H1 (cell line): ENCODE measurements at regions not wholly inside any gene's neighbourhood (a gene's known extent, or its start where the extent isn't known, plus 50 kb on each side); places are given as distances from the start of the nearest gene placed in this dataset.

Experiments used
- CTCF ChIA-PET: fragments of 300-600 bp; sonication (Branson Sonifier 250); formaldehyde crosslinking; loops from one replicate; lab custom pipeline; 2021; ENCODE audit not compliant: partially characterized antibody; lab: Charles Lee
- POLR2A ChIA-PET: fragments of 300-600 bp; sonication (Branson Sonifier 250); formaldehyde crosslinking; loops from one replicate; lab custom pipeline; 2021; ENCODE audit warnings: inconsistent platforms; ENCODE audit not compliant: partially characterized antibody; lab: Charles Lee
- DNase-seq, 2 experiments: peaks; one replicate each; pipeline versions ENCODE4 v3.0.0 to v3.0.0-alpha.2; 2010 to 2022; ENCODE audit warnings: low spot score in 2 of 2, low read depth in 1 of 2, mixed read lengths in 1 of 2
- FAIRE-seq: peaks from 2 replicates; lab custom pipeline; 2011; peaks lifted over from hg19 to GRCh38; lab: Jason Lieb, UNC
- H2AFZ ChIP-seq: 2 replicates; pipeline ENCODE4 v1.8.1; 2012; ENCODE audit warnings: low read length, inconsistent platforms
- H2AK5ac ChIP-seq: 2 replicates; pipeline ENCODE4 v1.6.1; 2013; ENCODE audit warnings: low read depth, low read length
- H2BK120ac ChIP-seq: replicated peaks from 2 replicates; pipeline ENCODE3; 2013; ENCODE audit warnings: low read depth, low read length, inconsistent platforms
- H2BK12ac ChIP-seq: 2 replicates; pipeline ENCODE4 v1.6.1; 2013; ENCODE audit warnings: low read depth, low read length
- H2BK15ac ChIP-seq: 2 replicates; pipeline ENCODE4 v1.6.1; 2013; ENCODE audit warnings: low read length
- H2BK20ac ChIP-seq: 2 replicates; pipeline ENCODE4 v1.6.1; 2013; ENCODE audit warnings: low read length
- H2BK5ac ChIP-seq: 2 replicates; pipeline ENCODE4 v1.6.1; 2013; ENCODE audit warnings: low read depth, low read length
- H3K14ac ChIP-seq: 2 replicates; pipeline ENCODE4 v1.6.1; 2013; ENCODE audit warnings: inconsistent platforms; ENCODE audit not compliant: insufficient read length
- H3K18ac ChIP-seq: 2 replicates; pipeline ENCODE4 v1.6.1; 2013; ENCODE audit warnings: low read length; ENCODE audit errors: extremely low read depth
- H3K23ac ChIP-seq: 2 replicates; pipeline ENCODE4 v1.6.1; 2013; ENCODE audit warnings: inconsistent platforms; ENCODE audit not compliant: insufficient read length
- H3K23me2 ChIP-seq: 2 replicates; pipeline ENCODE4 v1.6.1; 2013; ENCODE audit warnings: low read depth, low read length
- H3K27ac ChIP-seq: 2 replicates; pipeline ENCODE4 v1.6.1; 2011; ENCODE audit warnings: low read depth, low read length, inconsistent platforms
- H3K27me3 ChIP-seq, 4 experiments: replicated peaks in 1 of 4; 1 replicate in 1 of 4; 2 replicates in 3 of 4; pipeline versions ENCODE4 v1.6.1 to v1.8.1; 2011 to 2013; ENCODE audit warnings: low read length in 3 of 4, mild to moderate bottlenecking in 3 of 4, inconsistent platforms in 2 of 4, mixed read lengths in 2 of 4, moderate library complexity in 1 of 4; ENCODE audit not compliant: control insufficient read depth in 3 of 4, insufficient read depth in 3 of 4; ENCODE audit errors: extremely low read depth in 1 of 4
- H3K36me3 ChIP-seq, 4 experiments: 2 replicates each; pipeline versions ENCODE4 v1.6.1 to v1.8.1; 2011 to 2013; ENCODE audit warnings: mild to moderate bottlenecking in 4 of 4, low read length in 3 of 4, moderate library complexity in 2 of 4, control low read depth in 1 of 4, inconsistent platforms in 1 of 4; ENCODE audit not compliant: insufficient read depth in 4 of 4, control insufficient read depth in 2 of 4
- H3K4ac ChIP-seq: replicated peaks from 2 replicates; pipeline ENCODE3; 2013; ENCODE audit warnings: low read length, low read depth, mixed read lengths, inconsistent platforms; ENCODE audit not compliant: insufficient read length
- H3K4me1 ChIP-seq, 4 experiments: replicated peaks in 1 of 4; 1 replicate in 1 of 4; 2 replicates in 3 of 4; pipeline versions ENCODE4 v1.6.1 to v1.8.1; 2011 to 2013; ENCODE audit warnings: low read length in 3 of 4, inconsistent platforms in 2 of 4, mixed read lengths in 1 of 4; ENCODE audit not compliant: insufficient read depth in 4 of 4, control insufficient read depth in 3 of 4
- H3K4me2 ChIP-seq, 2 experiments: 2 replicates each; pipeline versions ENCODE4 v1.6.1 to v1.8.1; 2011 to 2013; ENCODE audit warnings: low read depth in 2 of 2, low read length in 2 of 2, control low read depth in 1 of 2, inconsistent platforms in 1 of 2, mild to moderate bottlenecking in 1 of 2; ENCODE audit not compliant: insufficient read depth in 1 of 2
- H3K4me3 ChIP-seq, 4 experiments: fragments of 200-600, 300-600 bp in 1 of 4; sonication (generic), shearing (Covaris generic), sonication (Bioruptor Twin) in 1 of 4; 2 replicates each; pipeline versions ENCODE4 v1.5.1 to v1.8.1; 2011 to 2016; ENCODE audit warnings: low read length in 4 of 4, low read depth in 3 of 4, control low read depth in 2 of 4, inconsistent platforms in 2 of 4, mild to moderate bottlenecking in 2 of 4, mixed read lengths in 1 of 4, moderate library complexity in 1 of 4; ENCODE audit not compliant: insufficient read depth in 2 of 4; ENCODE audit errors: extremely low read depth in 1 of 4
- H3K56ac ChIP-seq: replicated peaks from 2 replicates; pipeline ENCODE3; 2013; ENCODE audit warnings: low read depth, mild to moderate bottlenecking, mixed read lengths, low read length, inconsistent platforms; ENCODE audit not compliant: insufficient read length
- H3K79me1 ChIP-seq: 2 replicates; pipeline ENCODE4 v1.6.1; 2013; ENCODE audit warnings: low read depth, low read length, control low read depth
- H3K79me2 ChIP-seq, 2 experiments: 2 replicates each; pipeline versions ENCODE4 v1.6.1 to v1.8.1; 2012 to 2013; ENCODE audit warnings: low read length in 2 of 2, mild to moderate bottlenecking in 2 of 2, inconsistent platforms in 1 of 2; ENCODE audit not compliant: insufficient read depth in 2 of 2, control insufficient read depth in 1 of 2
- H3K9ac ChIP-seq, 4 experiments: replicated peaks in 1 of 4; 1 replicate in 1 of 4; 2 replicates in 3 of 4; pipeline versions ENCODE4 v1.6.1 to v1.8.1; 2011 to 2013; ENCODE audit warnings: low read depth in 3 of 4, low read length in 3 of 4, control low read depth in 2 of 4, mild to moderate bottlenecking in 2 of 4, moderate library complexity in 2 of 4, inconsistent platforms in 1 of 4; ENCODE audit errors: extremely low read depth in 1 of 4
- H3K9me3 ChIP-seq, 2 experiments: 2 replicates each; pipeline versions ENCODE4 v1.6.1 to v1.8.1; 2012 to 2013; ENCODE audit warnings: mild to moderate bottlenecking in 2 of 2, moderate library complexity in 2 of 2, control low read depth in 1 of 2, inconsistent platforms in 1 of 2, low read depth in 1 of 2, low read length in 1 of 2, mixed read lengths in 1 of 2; ENCODE audit not compliant: insufficient read depth in 2 of 2
- H4K20me1 ChIP-seq, 2 experiments: replicated peaks in 1 of 2; 2 replicates each; pipeline versions ENCODE3 to v1.8.1; 2011 to 2013; ENCODE audit warnings: inconsistent platforms in 2 of 2, low read length in 2 of 2, mild to moderate bottlenecking in 1 of 2; ENCODE audit not compliant: insufficient read depth in 2 of 2, control insufficient read depth in 1 of 2
- H4K5ac ChIP-seq: 2 replicates; pipeline ENCODE4 v1.6.1; 2013; ENCODE audit warnings: low read length, low read depth, mixed read lengths, inconsistent platforms; ENCODE audit not compliant: insufficient read length
- H4K8ac ChIP-seq: 2 replicates; pipeline ENCODE4 v1.8.0; 2013; ENCODE audit warnings: mild to moderate bottlenecking, moderate library complexity, low read length, inconsistent platforms; ENCODE audit not compliant: insufficient read depth; ENCODE audit errors: extremely low read depth
- H4K91ac ChIP-seq: replicated peaks from 2 replicates; pipeline ENCODE3; 2013; ENCODE audit warnings: low read length, mixed read lengths, inconsistent platforms; ENCODE audit not compliant: insufficient read length
- CHD1 ChIP-seq: IDR thresholded peaks from 2 replicates; pipeline ENCODE4 v1.6.1; 2012; ENCODE audit warnings: low read depth, low read length, improper control_type of control experiment
- CTBP2 ChIP-seq: IDR thresholded peaks from 2 replicates; pipeline ENCODE4 v1.7.0; 2011; ENCODE audit warnings: borderline replicate concordance, mild to moderate bottlenecking, moderate library complexity, mixed read lengths, low read length; ENCODE audit not compliant: insufficient read depth, insufficient read length
- GTF2F1 ChIP-seq: IDR thresholded peaks from 2 replicates; pipeline ENCODE4 v1.6.1; 2012; ENCODE audit warnings: low read depth, low read length, improper control_type of control experiment, borderline replicate concordance
- MAFK ChIP-seq: IDR thresholded peaks from 2 replicates; pipeline ENCODE4 v1.6.1; 2012; ENCODE audit warnings: low read depth, mild to moderate bottlenecking, improper control_type of control experiment, low read length
- POLR2A ChIP-seq, 2 experiments: IDR thresholded peaks; 1 replicate in 1 of 2; 2 replicates in 1 of 2; pipeline ENCODE4 v1.6.1; 2011; ENCODE audit warnings: low read depth in 2 of 2, low read length in 2 of 2, mild to moderate bottlenecking in 2 of 2; ENCODE audit errors: control extremely low read depth in 1 of 2
- RBBP5 ChIP-seq: IDR thresholded peaks from 2 replicates; pipeline ENCODE4 v1.7.1; 2012; ENCODE audit warnings: low read depth, mild to moderate bottlenecking, inconsistent platforms, low read length, moderate library complexity, borderline replicate concordance
- SIRT6 ChIP-seq: IDR thresholded peaks from one replicate; pipeline ENCODE4 v1.7.1; 2012; ENCODE audit warnings: low read length, inconsistent platforms
- SP1 ChIP-seq: IDR thresholded peaks from 2 replicates; pipeline ENCODE4 v1.6.1; 2011; ENCODE audit warnings: low read depth, low read length
- WGBS, 2 experiments: shearing (Covaris generic) in 1 of 2; methylation state at CpG; one replicate each; pipeline versions ENCODE4 v1.1.6 to v1.1.7; 2013 to 2015; ENCODE audit warnings: low lambda C conversion rate in 2 of 2, mixed read lengths in 2 of 2, inconsistent platforms in 1 of 2, low coverage in 1 of 2, missing lambda C conversion rate in 1 of 2; ENCODE audit not compliant: insufficient replicate concordance in 2 of 2, insufficient coverage in 1 of 2, insufficient read length in 1 of 2; ENCODE audit errors: extremely low coverage in 1 of 2, missing lambda C conversion rate in 1 of 2; 5-methylcytosine and 5-hydroxymethylcytosine counted together

DNA sequence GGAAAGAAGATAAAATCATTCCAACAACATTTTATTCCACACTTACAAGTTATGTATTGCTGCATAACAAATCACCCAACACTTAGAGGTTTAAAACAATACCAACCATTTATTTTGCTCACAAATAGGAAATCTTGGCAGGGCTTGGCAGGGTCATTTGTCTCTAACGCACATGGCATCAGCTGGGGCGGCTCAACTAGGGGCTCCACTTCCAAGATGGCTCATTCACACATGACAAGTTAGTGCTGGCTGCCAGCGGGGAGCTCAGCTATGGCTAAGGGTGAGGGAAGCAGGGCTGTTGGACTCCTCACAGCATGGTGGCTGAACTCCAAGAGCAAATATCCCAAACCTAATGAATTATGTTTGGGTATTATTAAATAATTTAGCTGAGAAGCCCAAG lies 377.0 kb downstream of the ZNF674 start:
- H3K14ac ChIP-seq, result no peak overlapping the region
- H3K56ac ChIP-seq, result no peak overlapping the region
- no peaks in the 10 kb centered on the region for H4K20me1 ChIP-seq
- ChIA-PET CTCF (no interaction called here), POLR2A (interaction anchor here (0.6 kb wide), 1 partner anchor 332 kb away, joined by 3 read pairs; no protein-coding TSS in a partner anchor)
- no peak overlapping the region for H2BK15ac ChIP-seq
- H3K4ac ChIP-seq, result no peak overlapping the region
- no peak overlapping the region for H3K18ac ChIP-seq
- H3K4me2 ChIP-seq, result no peak overlapping the region
- no peak overlapping the region for H2AK5ac ChIP-seq
- no peak overlapping the region for H4K91ac ChIP-seq
- H3K4me3 ChIP-seq, result no peak overlapping the region
- no peak overlapping the region for H2BK20ac ChIP-seq
- H3K9me3 ChIP-seq, result no peaks in the 10 kb centered on the region
- H3K36me3 ChIP-seq, result no peaks in the 10 kb centered on the region
- H3K27me3 ChIP-seq, result no peaks in the 10 kb centered on the region
- no peak overlapping the region for H4K5ac ChIP-seq
- H2BK5ac ChIP-seq, result no peak overlapping the region
- no peak overlapping the region for H3K9ac ChIP-seq
- no peaks in the 10 kb centered on the region for H3K79me1 ChIP-seq
- WGBS, 2 experiments, result 94% methylated on average over 2 of the region's 3 CpGs; no CpG with 5 or more reads in 1 of the 2 experiments
- no peaks in the 10 kb centered on the region for H3K79me2 ChIP-seq
- no peak overlapping the region for H2BK12ac ChIP-seq
- H3K27ac ChIP-seq, result no peak overlapping the region
- FAIRE-seq (no peak), DNase-seq (no peak)
- H4K8ac ChIP-seq, result no peak overlapping the region
- H3K23me2 ChIP-seq, result no peaks in the 10 kb centered on the region
- no peak overlapping the region for H2BK120ac ChIP-seq
- TF ChIP-seq SIRT6 (no peak), CHD1 (no peak), CTBP2 (no peak), MAFK (no peak), SP1 (no peak), POLR2A (IDR thresholded peaks at IDR 0.05; ENCODE audit: control extremely low read depth in 1 of 2, low read depth in 2 of 2, low read length in 2 of 2) (no peak), RBBP5 (no peak), GTF2F1 (no peak)
- no peak overlapping the region for H2AFZ ChIP-seq
- no peaks in the 10 kb centered on the region for H3K4me1 ChIP-seq
- no peak overlapping the region for H3K23ac ChIP-seq
